H1 (cell line): ENCODE measurements at regions not wholly inside any gene's neighbourhood (a gene's known extent, or its start where the extent isn't known, plus 50 kb on each side); places are given as distances from the start of the nearest gene placed in this dataset.

Experiments
- CTCF ChIA-PET: fragments of 300-600 bp; sonication (Branson Sonifier 250); formaldehyde crosslinking; loops from one replicate; lab custom pipeline; 2021; ENCODE audit not compliant: partially characterized antibody; lab: Charles Lee
- POLR2A ChIA-PET: fragments of 300-600 bp; sonication (Branson Sonifier 250); formaldehyde crosslinking; loops from one replicate; lab custom pipeline; 2021; ENCODE audit warnings: inconsistent platforms; ENCODE audit not compliant: partially characterized antibody; lab: Charles Lee
- DNase-seq, 2 experiments: peaks; one replicate each; pipeline versions ENCODE4 v3.0.0 to v3.0.0-alpha.2; 2010 to 2022; ENCODE audit warnings: low spot score in 2 of 2, low read depth in 1 of 2, mixed read lengths in 1 of 2
- FAIRE-seq: peaks from 2 replicates; lab custom pipeline; 2011; peaks lifted over from hg19 to GRCh38; lab: Jason Lieb, UNC
- H2AFZ ChIP-seq: 2 replicates; pipeline ENCODE4 v1.8.1; 2012; ENCODE audit warnings: low read length, inconsistent platforms
- H2AK5ac ChIP-seq: 2 replicates; pipeline ENCODE4 v1.6.1; 2013; ENCODE audit warnings: low read depth, low read length
- H2BK120ac ChIP-seq: replicated peaks from 2 replicates; pipeline ENCODE3; 2013; ENCODE audit warnings: low read depth, low read length, inconsistent platforms
- H2BK12ac ChIP-seq: 2 replicates; pipeline ENCODE4 v1.6.1; 2013; ENCODE audit warnings: low read depth, low read length
- H2BK15ac ChIP-seq: 2 replicates; pipeline ENCODE4 v1.6.1; 2013; ENCODE audit warnings: low read length
- H2BK20ac ChIP-seq: 2 replicates; pipeline ENCODE4 v1.6.1; 2013; ENCODE audit warnings: low read length
- H2BK5ac ChIP-seq: 2 replicates; pipeline ENCODE4 v1.6.1; 2013; ENCODE audit warnings: low read depth, low read length
- H3K14ac ChIP-seq: 2 replicates; pipeline ENCODE4 v1.6.1; 2013; ENCODE audit warnings: inconsistent platforms; ENCODE audit not compliant: insufficient read length
- H3K18ac ChIP-seq: 2 replicates; pipeline ENCODE4 v1.6.1; 2013; ENCODE audit warnings: low read length; ENCODE audit errors: extremely low read depth
- H3K23ac ChIP-seq: 2 replicates; pipeline ENCODE4 v1.6.1; 2013; ENCODE audit warnings: inconsistent platforms; ENCODE audit not compliant: insufficient read length
- H3K23me2 ChIP-seq: 2 replicates; pipeline ENCODE4 v1.6.1; 2013; ENCODE audit warnings: low read depth, low read length
- H3K27ac ChIP-seq: 2 replicates; pipeline ENCODE4 v1.6.1; 2011; ENCODE audit warnings: low read depth, low read length, inconsistent platforms
- H3K27me3 ChIP-seq, 4 experiments: replicated peaks in 1 of 4; 1 replicate in 1 of 4; 2 replicates in 3 of 4; pipeline versions ENCODE4 v1.6.1 to v1.8.1; 2011 to 2013; ENCODE audit warnings: low read length in 3 of 4, mild to moderate bottlenecking in 3 of 4, inconsistent platforms in 2 of 4, mixed read lengths in 2 of 4, moderate library complexity in 1 of 4; ENCODE audit not compliant: control insufficient read depth in 3 of 4, insufficient read depth in 3 of 4; ENCODE audit errors: extremely low read depth in 1 of 4
- H3K36me3 ChIP-seq, 4 experiments: 2 replicates each; pipeline versions ENCODE4 v1.6.1 to v1.8.1; 2011 to 2013; ENCODE audit warnings: mild to moderate bottlenecking in 4 of 4, low read length in 3 of 4, moderate library complexity in 2 of 4, control low read depth in 1 of 4, inconsistent platforms in 1 of 4; ENCODE audit not compliant: insufficient read depth in 4 of 4, control insufficient read depth in 2 of 4
- H3K4ac ChIP-seq: replicated peaks from 2 replicates; pipeline ENCODE3; 2013; ENCODE audit warnings: low read length, low read depth, mixed read lengths, inconsistent platforms; ENCODE audit not compliant: insufficient read length
- H3K4me1 ChIP-seq, 4 experiments: replicated peaks in 1 of 4; 1 replicate in 1 of 4; 2 replicates in 3 of 4; pipeline versions ENCODE4 v1.6.1 to v1.8.1; 2011 to 2013; ENCODE audit warnings: low read length in 3 of 4, inconsistent platforms in 2 of 4, mixed read lengths in 1 of 4; ENCODE audit not compliant: insufficient read depth in 4 of 4, control insufficient read depth in 3 of 4
- H3K4me2 ChIP-seq, 2 experiments: 2 replicates each; pipeline versions ENCODE4 v1.6.1 to v1.8.1; 2011 to 2013; ENCODE audit warnings: low read depth in 2 of 2, low read length in 2 of 2, control low read depth in 1 of 2, inconsistent platforms in 1 of 2, mild to moderate bottlenecking in 1 of 2; ENCODE audit not compliant: insufficient read depth in 1 of 2
- H3K4me3 ChIP-seq, 4 experiments: fragments of 200-600, 300-600 bp in 1 of 4; sonication (generic), shearing (Covaris generic), sonication (Bioruptor Twin) in 1 of 4; 2 replicates each; pipeline versions ENCODE4 v1.5.1 to v1.8.1; 2011 to 2016; ENCODE audit warnings: low read length in 4 of 4, low read depth in 3 of 4, control low read depth in 2 of 4, inconsistent platforms in 2 of 4, mild to moderate bottlenecking in 2 of 4, mixed read lengths in 1 of 4, moderate library complexity in 1 of 4; ENCODE audit not compliant: insufficient read depth in 2 of 4; ENCODE audit errors: extremely low read depth in 1 of 4
- H3K56ac ChIP-seq: replicated peaks from 2 replicates; pipeline ENCODE3; 2013; ENCODE audit warnings: low read depth, mild to moderate bottlenecking, mixed read lengths, low read length, inconsistent platforms; ENCODE audit not compliant: insufficient read length
- H3K79me1 ChIP-seq: 2 replicates; pipeline ENCODE4 v1.6.1; 2013; ENCODE audit warnings: low read depth, low read length, control low read depth
- H3K79me2 ChIP-seq, 2 experiments: 2 replicates each; pipeline versions ENCODE4 v1.6.1 to v1.8.1; 2012 to 2013; ENCODE audit warnings: low read length in 2 of 2, mild to moderate bottlenecking in 2 of 2, inconsistent platforms in 1 of 2; ENCODE audit not compliant: insufficient read depth in 2 of 2, control insufficient read depth in 1 of 2
- H3K9ac ChIP-seq, 4 experiments: replicated peaks in 1 of 4; 1 replicate in 1 of 4; 2 replicates in 3 of 4; pipeline versions ENCODE4 v1.6.1 to v1.8.1; 2011 to 2013; ENCODE audit warnings: low read depth in 3 of 4, low read length in 3 of 4, control low read depth in 2 of 4, mild to moderate bottlenecking in 2 of 4, moderate library complexity in 2 of 4, inconsistent platforms in 1 of 4; ENCODE audit errors: extremely low read depth in 1 of 4
- H3K9me3 ChIP-seq, 2 experiments: 2 replicates each; pipeline versions ENCODE4 v1.6.1 to v1.8.1; 2012 to 2013; ENCODE audit warnings: mild to moderate bottlenecking in 2 of 2, moderate library complexity in 2 of 2, control low read depth in 1 of 2, inconsistent platforms in 1 of 2, low read depth in 1 of 2, low read length in 1 of 2, mixed read lengths in 1 of 2; ENCODE audit not compliant: insufficient read depth in 2 of 2
- H4K20me1 ChIP-seq, 2 experiments: replicated peaks in 1 of 2; 2 replicates each; pipeline versions ENCODE3 to v1.8.1; 2011 to 2013; ENCODE audit warnings: inconsistent platforms in 2 of 2, low read length in 2 of 2, mild to moderate bottlenecking in 1 of 2; ENCODE audit not compliant: insufficient read depth in 2 of 2, control insufficient read depth in 1 of 2
- H4K5ac ChIP-seq: 2 replicates; pipeline ENCODE4 v1.6.1; 2013; ENCODE audit warnings: low read length, low read depth, mixed read lengths, inconsistent platforms; ENCODE audit not compliant: insufficient read length
- H4K8ac ChIP-seq: 2 replicates; pipeline ENCODE4 v1.8.0; 2013; ENCODE audit warnings: mild to moderate bottlenecking, moderate library complexity, low read length, inconsistent platforms; ENCODE audit not compliant: insufficient read depth; ENCODE audit errors: extremely low read depth
- H4K91ac ChIP-seq: replicated peaks from 2 replicates; pipeline ENCODE3; 2013; ENCODE audit warnings: low read length, mixed read lengths, inconsistent platforms; ENCODE audit not compliant: insufficient read length
- CBX8 ChIP-seq: fragments of 300-800, 300-1000 bp; sonication (generic); IDR thresholded peaks from 2 replicates; pipeline ENCODE4 v1.7.1; 2016; ENCODE audit warnings: low read depth, low read length, borderline replicate concordance
- EGR1 ChIP-seq: IDR thresholded peaks from 2 replicates; pipeline ENCODE4 v1.6.1; 2011; ENCODE audit warnings: low read depth, low read length, borderline replicate concordance
- GTF2F1 ChIP-seq: IDR thresholded peaks from 2 replicates; pipeline ENCODE4 v1.6.1; 2012; ENCODE audit warnings: low read depth, low read length, improper control_type of control experiment, borderline replicate concordance
- SIX5 ChIP-seq: IDR thresholded peaks from 2 replicates; pipeline ENCODE4 v1.6.1; 2011; ENCODE audit warnings: mild to moderate bottlenecking, low read depth, low read length
- WGBS, 2 experiments: shearing (Covaris generic) in 1 of 2; methylation state at CpG; one replicate each; pipeline versions ENCODE4 v1.1.6 to v1.1.7; 2013 to 2015; ENCODE audit warnings: low lambda C conversion rate in 2 of 2, mixed read lengths in 2 of 2, inconsistent platforms in 1 of 2, low coverage in 1 of 2, missing lambda C conversion rate in 1 of 2; ENCODE audit not compliant: insufficient replicate concordance in 2 of 2, insufficient coverage in 1 of 2, insufficient read length in 1 of 2; ENCODE audit errors: extremely low coverage in 1 of 2, missing lambda C conversion rate in 1 of 2; 5-methylcytosine and 5-hydroxymethylcytosine counted together
- TF ChIP-seq, protein P1 (sequence below), 3 experiments: IDR thresholded peaks; 1 replicate in 2 of 3; 2 replicates in 1 of 3; pipeline versions ENCODE4 v1.5.1 to v1.6.1; 2011; ENCODE audit warnings: low read length in 3 of 3, mild to moderate bottlenecking in 3 of 3, inconsistent platforms in 2 of 3, low read depth in 1 of 3, moderate library complexity in 1 of 3; ENCODE audit not compliant: insufficient read depth in 1 of 3; ENCODE audit errors: control extremely low read depth in 1 of 3

DNA sequence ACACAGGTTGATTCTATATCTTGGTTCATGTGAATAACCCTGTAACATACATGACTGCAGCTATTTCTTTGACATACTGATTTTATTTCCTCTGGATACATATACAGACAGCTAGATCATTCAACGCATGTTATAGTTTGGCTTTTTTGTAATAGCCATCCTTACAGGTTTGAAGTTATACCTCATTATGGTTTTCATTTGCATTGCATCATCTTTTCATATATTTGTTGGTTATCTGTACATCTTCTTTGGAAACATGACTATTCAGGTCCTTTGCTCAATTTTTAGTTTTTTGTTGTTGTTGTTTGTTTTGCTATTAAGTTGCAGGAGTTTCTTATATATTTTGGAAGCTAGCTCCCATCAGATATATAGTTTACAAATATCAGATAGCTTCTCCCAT is 276.2 kb upstream of the NETO1 start:
- no peaks in the 10 kb centered on the region for H3K23me2 ChIP-seq
- no peak overlapping the region for H2BK120ac ChIP-seq
- no peak overlapping the region for H2BK15ac ChIP-seq
- no peaks in the 10 kb centered on the region for H3K79me1 ChIP-seq
- no peak overlapping the region for H3K4ac ChIP-seq
- ChIA-PET CTCF (interaction anchor here (0.7 to 1.4 kb wide), 3 partner anchors 8 to 212 kb away, joined by 3 to 7 read pairs (median 5); no protein-coding TSS in a partner anchor), POLR2A (no interaction called here)
- WGBS, 2 experiments, result 95% methylated on average over 1 of the region's 1 CpG; no CpG with 5 or more reads in 1 of the 2 experiments
- no peak overlapping the region for H3K56ac ChIP-seq
- no peak overlapping the region for H3K9ac ChIP-seq
- no peaks in the 10 kb centered on the region for H3K36me3 ChIP-seq
- no peak overlapping the region for H2BK12ac ChIP-seq
- H2AFZ ChIP-seq, result no peak overlapping the region
- no peak overlapping the region for H4K5ac ChIP-seq
- no peak overlapping the region for H2BK5ac ChIP-seq
- H3K27me3 ChIP-seq, result no peaks in the 10 kb centered on the region
- TF ChIP-seq GTF2F1 (no peak), SIX5 (no peak), CBX8 (no peak), EGR1 (no peak)
- TF ChIP-seq, protein P1, sequence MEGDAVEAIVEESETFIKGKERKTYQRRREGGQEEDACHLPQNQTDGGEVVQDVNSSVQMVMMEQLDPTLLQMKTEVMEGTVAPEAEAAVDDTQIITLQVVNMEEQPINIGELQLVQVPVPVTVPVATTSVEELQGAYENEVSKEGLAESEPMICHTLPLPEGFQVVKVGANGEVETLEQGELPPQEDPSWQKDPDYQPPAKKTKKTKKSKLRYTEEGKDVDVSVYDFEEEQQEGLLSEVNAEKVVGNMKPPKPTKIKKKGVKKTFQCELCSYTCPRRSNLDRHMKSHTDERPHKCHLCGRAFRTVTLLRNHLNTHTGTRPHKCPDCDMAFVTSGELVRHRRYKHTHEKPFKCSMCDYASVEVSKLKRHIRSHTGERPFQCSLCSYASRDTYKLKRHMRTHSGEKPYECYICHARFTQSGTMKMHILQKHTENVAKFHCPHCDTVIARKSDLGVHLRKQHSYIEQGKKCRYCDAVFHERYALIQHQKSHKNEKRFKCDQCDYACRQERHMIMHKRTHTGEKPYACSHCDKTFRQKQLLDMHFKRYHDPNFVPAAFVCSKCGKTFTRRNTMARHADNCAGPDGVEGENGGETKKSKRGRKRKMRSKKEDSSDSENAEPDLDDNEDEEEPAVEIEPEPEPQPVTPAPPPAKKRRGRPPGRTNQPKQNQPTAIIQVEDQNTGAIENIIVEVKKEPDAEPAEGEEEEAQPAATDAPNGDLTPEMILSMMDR (IDR thresholded peaks at IDR 0.05; ENCODE audit: control extremely low read depth in 1 of 3, insufficient read depth in 1 of 3, low read depth in 1 of 3, low read length in 3 of 3), result no peak
- no peaks in the 10 kb centered on the region for H3K9me3 ChIP-seq
- no peak overlapping the region for H3K14ac ChIP-seq
- no peak overlapping the region for H2BK20ac ChIP-seq
- no peak overlapping the region for H3K27ac ChIP-seq
- no peak for FAIRE-seq
- DNase-seq, result no peak
- H3K79me2 ChIP-seq, result no peaks in the 10 kb centered on the region
- no peak overlapping the region for H3K4me3 ChIP-seq
- H3K4me1 ChIP-seq, result no peaks in the 10 kb centered on the region
- no peak overlapping the region for H3K23ac ChIP-seq
- H2AK5ac ChIP-seq, result no peak overlapping the region
- H3K18ac ChIP-seq, result no peak overlapping the region
- no peaks in the 10 kb centered on the region for H4K20me1 ChIP-seq
- H4K8ac ChIP-seq, result no peak overlapping the region
- H3K4me2 ChIP-seq, result no peak overlapping the region
- no peak overlapping the region for H4K91ac ChIP-seq
